ENCODE measurements at regions not wholly inside any gene's neighbourhood (a gene's known extent, or its start where the extent isn't known, plus 50 kb on each side); places are given as distances from the start of the nearest gene placed in this dataset.
"Not testable (repeated sequence)": the region's sequence is repeated elsewhere in the genome, so short reads cannot be mapped to it uniquely, and the experiment has no call there.

- DNase-seq, result no peak
These were observed 401.2 kb downstream of the PTH2R start for GRCh38 chr2:208807756-208808155.

- not testable (repeated sequence) for DNase-seq
These were observed 405.3 kb downstream of the PTH2R start for GRCh38 chr2:208811885-208812284.

- no peak for DNase-seq
These were observed 412.6 kb downstream of the PTH2R start for GRCh38 chr2:208819190-208819589.

GRCh38 chr2:208820014-208820688 is 413.6 kb downstream of the PTH2R start:
- no peak for DNase-seq

GRCh38 chr2:208827109-208827508 is 420.5 kb downstream of the PTH2R start:
- no peak for DNase-seq

- no peak for DNase-seq
These were observed 421.1 kb downstream of the PTH2R start for GRCh38 chr2:208827549-208828221.

GRCh38 chr2:208830203-208830602 is 423.6 kb downstream of the PTH2R start:
- DNase-seq, result no peak

GRCh38 chr2:208847651-208848050 is 441.1 kb downstream of the PTH2R start:
- DNase-seq, result no peak

GRCh38 chr2:208854717-208855116 is 448.1 kb downstream of the PTH2R start:
- no peak for DNase-seq

- no peak for DNase-seq
These were observed 460.8 kb downstream of the PTH2R start for GRCh38 chr2:208867374-208867773.

- no peak for DNase-seq
These were observed 466.0 kb downstream of the PTH2R start for GRCh38 chr2:208872591-208872990.

GRCh38 chr2:208879666-208880065 is 473.1 kb downstream of the PTH2R start:
- DNase-seq, result no peak

GRCh38 chr2:208880171-208880570 is 473.6 kb downstream of the PTH2R start:
- DNase-seq, result no peak

GRCh38 chr2:208890486-208890885 is 483.9 kb downstream of the PTH2R start:
- DNase-seq, result no peak

- DNase-seq, result no peak
These were observed 485.6 kb downstream of the PTH2R start for GRCh38 chr2:208892203-208892602.

- no peak for DNase-seq
These were observed 499.7 kb downstream of the PTH2R start for GRCh38 chr2:208906330-208906729.

GRCh38 chr2:208915401-208915800 is 508.4 kb upstream of the MAP2 start:
- DNase-seq, result no peak

- DNase-seq, result no peak
These were observed 507.0 kb upstream of the MAP2 start for GRCh38 chr2:208916881-208917280.

- DNase-seq, result not testable (repeated sequence)
These were observed 502.5 kb upstream of the MAP2 start for GRCh38 chr2:208921358-208921757.

GRCh38 chr2:208927867-208928266 is 496.0 kb upstream of the MAP2 start:
- DNase-seq, result no peak

GRCh38 chr2:208929139-208929864 is 494.5 kb upstream of the MAP2 start:
- DNase-seq, result no peak

GRCh38 chr2:208929894-208930427 is 493.9 kb upstream of the MAP2 start:
- no peak for DNase-seq

GRCh38 chr2:208935531-208935930 is 488.3 kb upstream of the MAP2 start:
- DNase-seq, result no peak

- no peak for DNase-seq
These were observed 486.3 kb upstream of the MAP2 start for GRCh38 chr2:208937521-208937920.

All from CD4-positive, alpha-beta T cell treated with Interferon alpha-2 for 1 hour (primary cell).